Kasumi-1 (cell line): ENCODE measurements at regions not wholly inside any gene's neighbourhood (a gene's known extent, or its start where the extent isn't known, plus 50 kb on each side); places are given as distances from the start of the nearest gene placed in this dataset.
"Not testable (repeated sequence)": the region's sequence is repeated elsewhere in the genome, so short reads cannot be mapped to it uniquely, and the experiment has no call there.

Source experiments
- DNase-seq, 2 experiments: peaks; one replicate each; lab custom pipeline; 2025; lab: John Stamatoyannopoulos, UW

DNA sequence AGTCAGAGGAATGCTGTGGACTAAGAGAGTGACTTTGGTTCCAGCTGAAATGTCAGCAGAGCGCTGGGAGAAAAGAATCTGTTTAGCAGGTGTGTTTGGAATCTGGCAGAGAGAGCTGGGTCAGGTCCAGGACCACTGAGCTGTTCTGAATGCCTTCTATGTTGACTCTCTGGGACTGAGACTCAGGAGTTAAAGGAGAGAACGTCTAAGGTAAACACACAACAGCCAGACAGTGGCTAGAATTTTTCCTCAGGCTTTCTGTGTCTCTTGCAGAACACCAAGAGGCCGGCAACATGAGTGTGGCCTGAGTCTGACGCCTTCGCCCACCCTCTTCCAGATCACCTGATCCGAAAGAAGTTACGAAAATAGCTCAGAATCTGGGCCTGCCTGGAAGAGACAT, 107.2 kb upstream of the ZNF462 start:
- DNase-seq: no peak

GRCh38 chr9:106757514-106757913, 105.5 kb upstream of the ZNF462 start:
- DNase-seq: peak; percentile 95 to 96

- no peak for DNase-seq
Observed at GRCh38 chr9:106758911-106759310, 104.1 kb upstream of the ZNF462 start.

DNA sequence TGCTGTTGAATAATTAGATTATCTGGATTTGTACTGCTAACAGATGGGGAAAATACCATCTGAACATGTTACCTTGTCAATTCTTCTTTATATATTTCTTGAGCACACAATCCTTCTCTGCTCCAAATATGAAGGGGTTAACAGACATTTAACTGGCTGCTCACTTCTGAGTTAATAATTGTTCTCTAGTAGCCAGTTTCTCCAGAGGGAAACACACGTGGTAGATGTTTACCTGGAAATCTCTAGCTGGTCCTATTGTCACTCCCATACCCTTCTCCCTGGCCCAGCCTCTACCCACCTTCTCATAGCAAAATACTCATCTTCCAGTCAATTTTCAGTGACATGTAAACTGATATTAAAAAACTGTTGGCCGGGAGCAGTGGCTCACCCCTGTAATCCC, 101.5 kb upstream of the ZNF462 start:
- no peak for DNase-seq

GRCh38 chr9:106766616-106767015, 96.3 kb upstream of the ZNF462 start:
- DNase-seq: no peak

DNA sequence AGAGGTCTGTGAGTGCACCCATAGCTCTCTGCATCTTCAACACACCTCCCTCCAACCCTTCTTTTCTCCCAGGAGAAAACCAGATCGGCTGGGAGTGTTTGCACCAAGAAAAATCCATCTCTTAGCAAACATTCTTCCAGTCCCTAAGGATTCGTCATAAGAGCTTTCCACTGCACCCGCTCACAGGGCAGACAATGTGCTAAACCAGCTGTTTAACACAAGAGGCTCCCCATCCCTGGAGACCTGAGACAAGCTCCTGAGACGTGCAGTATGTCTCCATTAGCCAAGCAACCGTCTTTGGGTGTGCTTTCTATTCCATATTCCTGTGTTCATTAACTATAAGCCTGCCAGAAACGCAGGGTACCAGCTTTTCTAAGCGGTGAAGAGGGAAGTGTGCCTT, 93.6 kb upstream of the ZNF462 start:
- no peak for DNase-seq

GRCh38 chr9:106771608-106772007, 91.4 kb upstream of the ZNF462 start:
- DNase-seq: no peak

DNA sequence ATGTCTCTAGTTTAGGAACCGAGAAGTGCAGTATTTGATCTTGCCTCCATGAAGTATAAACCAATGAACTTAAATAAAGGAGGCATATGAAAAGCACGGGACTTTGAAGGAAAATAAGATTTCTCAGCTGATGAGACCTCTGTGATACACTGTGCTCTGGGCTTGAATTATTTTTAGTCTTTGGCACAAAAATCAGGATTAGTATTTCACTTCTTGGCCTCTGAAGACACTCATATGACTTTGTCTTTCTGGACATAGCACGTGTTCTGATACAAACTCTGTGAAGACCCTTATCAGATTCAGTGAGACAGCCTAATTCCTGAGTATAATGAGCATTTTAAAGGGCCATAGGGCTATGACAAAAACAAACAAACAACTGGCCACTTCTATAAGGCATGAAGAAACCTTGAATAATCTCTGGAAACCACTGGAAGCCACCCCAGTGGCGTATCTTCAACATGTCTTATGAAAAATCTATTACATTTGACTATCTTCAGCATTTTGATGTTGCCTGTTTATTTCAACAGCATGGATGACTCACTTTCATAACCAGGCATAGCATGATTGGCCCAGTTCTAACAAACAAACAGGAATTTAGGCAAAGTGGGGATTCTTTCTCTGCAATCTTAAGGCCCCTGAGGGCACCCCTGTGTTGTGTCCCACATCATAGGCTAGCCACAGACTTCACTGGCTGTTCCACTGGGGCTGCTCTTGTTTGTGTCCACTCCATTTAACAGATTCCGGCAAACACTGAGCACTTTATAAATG, 90.3 kb upstream of the ZNF462 start:
- no peak for DNase-seq

DNA sequence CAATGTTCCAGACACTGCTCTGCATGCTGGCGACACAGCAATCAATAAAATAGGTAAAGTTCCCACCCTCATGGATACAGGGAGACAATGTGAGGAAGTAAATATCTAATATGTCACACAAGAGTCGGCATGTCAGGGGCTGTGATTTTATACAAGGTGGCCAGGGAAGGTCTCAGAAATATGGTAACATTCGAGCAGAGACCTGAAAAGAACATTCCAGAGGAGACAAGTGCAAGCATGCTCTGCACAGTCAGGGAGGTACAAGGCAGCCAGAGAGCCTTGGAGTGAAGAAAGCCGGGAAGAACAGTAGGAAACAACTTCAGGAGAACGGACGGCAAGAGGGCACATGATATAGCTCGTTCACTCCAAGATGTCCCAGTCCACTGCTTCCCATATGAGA, 89.2 kb upstream of the ZNF462 start:
- DNase-seq: no peak

DNA sequence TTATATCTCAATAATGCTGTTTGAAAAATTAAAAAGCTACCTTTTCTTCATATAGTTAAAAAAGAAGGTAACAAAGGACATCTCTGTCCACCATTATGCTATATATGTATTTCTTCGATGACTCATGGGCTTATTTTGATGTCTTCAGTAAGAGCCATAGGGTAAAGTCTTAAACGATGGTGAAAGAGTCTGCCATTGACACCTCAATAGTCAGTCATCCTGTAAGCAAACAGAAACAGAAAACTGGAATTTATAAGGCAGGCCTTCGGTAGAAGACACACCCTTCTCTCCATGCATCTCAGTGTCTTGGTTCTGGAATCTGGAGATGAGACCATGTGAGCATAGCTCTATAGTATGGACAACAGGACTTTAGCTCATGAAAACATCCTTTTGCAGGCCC, 87.0 kb upstream of the ZNF462 start:
- no peak for DNase-seq

DNA sequence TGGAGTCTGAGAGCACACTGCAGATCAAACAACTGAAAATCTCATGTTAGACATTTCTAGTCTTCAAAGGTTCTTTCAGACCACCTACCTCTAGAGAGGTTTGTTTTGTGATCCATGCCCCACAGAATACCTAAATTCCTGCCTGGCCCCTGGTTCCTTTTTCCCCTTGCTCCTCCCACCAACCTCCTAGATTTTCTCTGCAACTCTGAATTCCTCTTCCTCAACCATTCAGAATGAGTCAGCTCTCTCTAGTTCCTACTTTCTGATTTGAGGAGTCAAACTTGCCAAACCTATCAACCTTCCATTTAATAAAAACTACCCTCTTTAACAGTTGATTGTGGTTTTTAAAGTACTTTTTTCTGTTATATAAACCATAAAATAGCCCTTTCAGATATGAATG, 83.2 kb upstream of the ZNF462 start:
- peak; percentile 37 to 57 for DNase-seq

DNA sequence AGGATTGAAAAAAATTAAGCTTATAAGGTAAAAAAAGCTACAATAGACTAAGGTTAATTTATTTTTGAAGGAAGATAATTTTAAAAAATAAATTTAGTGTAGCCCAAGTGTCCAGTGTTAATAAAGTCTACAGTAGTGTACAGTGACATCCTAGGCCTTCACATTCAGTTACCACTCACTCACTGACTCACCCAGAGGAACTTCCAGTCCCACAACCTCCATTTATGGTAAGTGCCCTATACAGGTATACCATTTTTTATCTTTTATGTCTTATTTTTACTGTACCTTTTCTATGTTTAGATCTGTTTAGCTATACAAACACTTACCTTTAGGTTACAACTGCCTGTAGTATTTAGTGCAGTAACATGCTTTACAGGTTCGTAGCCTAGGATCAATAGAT, 79.8 kb upstream of the ZNF462 start:
- no peak for DNase-seq

DNA sequence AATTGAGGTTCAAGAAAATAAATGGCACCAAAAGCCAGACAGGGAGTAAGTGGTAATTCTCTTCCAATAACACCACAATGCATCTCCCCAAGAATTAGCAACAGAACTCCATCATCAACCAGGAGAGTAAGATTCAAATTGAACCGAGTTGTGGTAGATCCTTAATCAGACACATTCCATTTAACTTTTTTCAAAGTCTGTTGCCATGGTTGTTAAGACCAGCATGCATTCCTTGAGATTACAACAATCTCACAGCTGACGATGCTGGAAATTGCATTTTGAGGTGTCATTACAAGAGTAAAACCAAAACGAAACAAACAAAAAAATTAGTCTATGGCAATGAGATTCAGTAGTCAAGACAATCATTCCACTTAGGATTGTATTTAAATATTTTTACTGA, 78.9 kb upstream of the ZNF462 start:
- no peak for DNase-seq

DNA sequence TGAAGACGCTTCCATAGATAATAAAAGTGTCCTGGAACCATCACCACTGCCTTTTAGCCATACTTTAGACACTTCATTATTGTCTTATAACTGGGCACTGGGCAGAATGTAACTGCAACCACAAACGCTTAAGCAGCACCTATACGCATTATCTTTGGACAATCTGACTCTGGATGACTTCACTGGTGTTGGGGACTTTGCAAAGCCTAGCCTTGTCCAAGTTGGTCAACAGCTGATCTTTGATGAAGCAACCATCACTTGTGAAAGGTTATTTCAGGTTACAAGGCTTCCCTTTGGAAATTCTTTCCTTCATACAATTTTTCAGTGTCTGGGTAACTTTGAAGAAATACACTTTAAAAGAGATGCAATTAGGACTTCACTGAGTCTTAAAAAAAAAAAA, 77.8 kb upstream of the ZNF462 start:
- DNase-seq: no peak

- not testable (repeated sequence) for DNase-seq
Observed at GRCh38 chr9:106788021-106788420, 74.9 kb upstream of the ZNF462 start.

- DNase-seq: no peak
Observed at GRCh38 chr9:106795031-106795430, 67.9 kb upstream of the ZNF462 start.

- no peak for DNase-seq
Observed at GRCh38 chr9:106796771-106797170, 66.2 kb upstream of the ZNF462 start.

DNA sequence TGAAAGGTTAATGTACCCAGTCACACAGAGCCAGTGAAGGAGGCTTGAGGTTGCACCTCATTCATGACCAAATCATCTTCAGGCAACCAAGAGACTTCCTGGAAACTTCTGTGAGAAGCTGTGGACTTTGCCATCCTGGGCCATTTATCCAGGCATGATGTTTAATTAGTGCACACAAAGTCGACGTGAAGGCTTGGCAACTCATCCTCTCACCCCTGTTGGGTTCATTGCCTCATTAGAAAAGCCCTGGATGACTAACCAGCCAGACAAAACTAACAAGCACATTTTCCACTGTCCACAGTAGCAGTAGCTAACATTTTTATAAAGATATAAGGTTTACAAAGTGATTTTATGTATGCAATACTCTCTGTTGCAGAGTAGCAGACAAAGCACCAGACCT, 65.7 kb upstream of the ZNF462 start:
- no peak for DNase-seq

GRCh38 chr9:106798016-106798799, 64.8 kb upstream of the ZNF462 start:
- DNase-seq: no peak

GRCh38 chr9:106799152-106799551, 63.8 kb upstream of the ZNF462 start:
- DNase-seq: no peak

GRCh38 chr9:106800701-106801270, 62.2 kb upstream of the ZNF462 start:
- no peak for DNase-seq

DNA sequence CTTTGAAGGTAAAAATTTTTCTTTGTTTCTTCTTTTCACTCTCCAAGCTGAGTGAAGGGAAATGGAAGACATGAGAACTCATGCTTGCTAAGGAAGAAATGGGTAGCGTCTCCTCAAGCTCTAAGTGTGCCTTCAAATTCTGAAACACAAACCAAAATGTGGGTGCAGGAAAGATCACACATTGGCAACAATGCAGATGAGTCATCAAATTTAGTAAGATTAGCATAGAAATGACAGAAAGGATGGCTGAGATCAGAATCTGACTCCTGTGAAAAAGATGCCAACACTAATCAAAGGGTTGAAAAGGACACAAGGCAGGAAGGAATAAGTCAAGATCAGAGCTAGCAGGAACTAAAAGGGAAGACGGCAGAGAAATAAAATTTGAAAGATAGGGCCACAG, 61.1 kb upstream of the ZNF462 start:
- no peak for DNase-seq
